GM10266 (cell line): ENCODE measurements at regions not wholly inside any gene's neighbourhood (a gene's known extent, or its start where the extent isn't known, plus 50 kb on each side); places are given as distances from the start of the nearest gene placed in this dataset.

ENCODE experiments used
- DNase-seq: peaks from one replicate; pipeline ENCODE4 v3.0.0; 2012; ENCODE audit errors: extremely low spot score
- TF ChIP-seq, protein P1 (sequence below): IDR thresholded peaks from 2 replicates; pipeline ENCODE4 v1.5.1; 2012; ENCODE audit warnings: mild to moderate bottlenecking, low read depth; ENCODE audit not compliant: control insufficient read depth, insufficient read depth; ENCODE audit errors: missing control alignments

DNA sequence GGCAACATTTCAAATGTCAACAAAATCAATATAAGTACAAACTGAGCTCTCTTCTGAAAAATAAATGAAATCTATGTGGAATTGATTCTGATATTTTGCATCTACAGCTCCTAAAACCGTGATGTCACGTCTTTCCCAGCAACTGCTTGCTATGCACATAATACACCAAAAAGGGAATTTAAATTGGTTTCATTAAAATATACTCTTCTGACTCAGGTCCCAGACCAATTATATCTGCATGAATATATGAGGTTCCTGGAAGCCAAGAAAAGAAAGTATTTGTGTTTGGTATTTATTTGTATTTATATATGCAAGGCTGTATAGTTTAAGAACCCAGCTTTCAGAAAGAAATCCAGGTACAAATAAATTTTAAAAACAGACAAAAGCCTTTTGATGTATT is 1282.5 kb downstream of the SUCLG1 start:
- no peak for DNase-seq

DNA sequence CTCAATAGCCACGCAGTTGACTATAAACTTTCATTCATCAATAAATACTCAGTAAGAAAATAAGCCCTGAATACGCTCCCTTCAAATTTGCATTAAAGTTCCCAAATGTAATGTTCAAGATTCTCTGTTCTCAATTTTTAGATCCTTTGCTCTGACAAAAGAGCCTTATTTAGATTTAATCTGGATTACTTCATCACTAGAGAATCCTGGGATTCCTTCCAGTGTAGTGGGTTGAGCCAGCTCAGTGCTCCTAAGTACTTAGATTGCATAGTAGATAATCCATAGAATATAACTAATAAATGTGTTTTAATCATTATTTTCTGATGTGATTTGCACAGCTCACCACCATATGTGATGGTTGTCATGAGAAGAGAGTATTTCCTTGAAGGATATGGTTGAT is 1286.2 kb downstream of the SUCLG1 start:
- DNase-seq: no peak
- TF ChIP-seq, protein P1, sequence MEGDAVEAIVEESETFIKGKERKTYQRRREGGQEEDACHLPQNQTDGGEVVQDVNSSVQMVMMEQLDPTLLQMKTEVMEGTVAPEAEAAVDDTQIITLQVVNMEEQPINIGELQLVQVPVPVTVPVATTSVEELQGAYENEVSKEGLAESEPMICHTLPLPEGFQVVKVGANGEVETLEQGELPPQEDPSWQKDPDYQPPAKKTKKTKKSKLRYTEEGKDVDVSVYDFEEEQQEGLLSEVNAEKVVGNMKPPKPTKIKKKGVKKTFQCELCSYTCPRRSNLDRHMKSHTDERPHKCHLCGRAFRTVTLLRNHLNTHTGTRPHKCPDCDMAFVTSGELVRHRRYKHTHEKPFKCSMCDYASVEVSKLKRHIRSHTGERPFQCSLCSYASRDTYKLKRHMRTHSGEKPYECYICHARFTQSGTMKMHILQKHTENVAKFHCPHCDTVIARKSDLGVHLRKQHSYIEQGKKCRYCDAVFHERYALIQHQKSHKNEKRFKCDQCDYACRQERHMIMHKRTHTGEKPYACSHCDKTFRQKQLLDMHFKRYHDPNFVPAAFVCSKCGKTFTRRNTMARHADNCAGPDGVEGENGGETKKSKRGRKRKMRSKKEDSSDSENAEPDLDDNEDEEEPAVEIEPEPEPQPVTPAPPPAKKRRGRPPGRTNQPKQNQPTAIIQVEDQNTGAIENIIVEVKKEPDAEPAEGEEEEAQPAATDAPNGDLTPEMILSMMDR: no peak

More for the DNA sequence above, 1282.5 kb downstream of the SUCLG1 start:
- TF ChIP-seq, protein P1: no peak

DNA sequence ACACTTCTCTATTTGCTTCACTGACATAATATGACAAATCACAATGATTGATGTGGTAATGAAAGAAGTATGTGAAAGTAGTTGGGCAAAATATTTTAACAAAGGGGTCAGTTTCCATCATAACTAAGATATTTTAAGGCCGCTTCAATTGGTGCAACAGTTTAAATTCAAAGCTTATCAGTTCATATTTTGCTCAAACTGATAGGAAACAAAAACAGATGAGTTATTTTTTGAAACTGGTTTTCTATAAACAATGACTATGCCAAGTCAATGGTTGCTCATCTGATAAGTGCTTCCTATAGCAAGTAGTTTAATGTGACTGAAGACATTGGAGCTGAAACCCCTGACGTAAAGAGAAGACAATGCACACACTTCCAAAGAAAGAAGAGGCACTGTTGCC is 1290.7 kb downstream of the SUCLG1 start:
- DNase-seq: no peak
- TF ChIP-seq, protein P1: no peak

DNA sequence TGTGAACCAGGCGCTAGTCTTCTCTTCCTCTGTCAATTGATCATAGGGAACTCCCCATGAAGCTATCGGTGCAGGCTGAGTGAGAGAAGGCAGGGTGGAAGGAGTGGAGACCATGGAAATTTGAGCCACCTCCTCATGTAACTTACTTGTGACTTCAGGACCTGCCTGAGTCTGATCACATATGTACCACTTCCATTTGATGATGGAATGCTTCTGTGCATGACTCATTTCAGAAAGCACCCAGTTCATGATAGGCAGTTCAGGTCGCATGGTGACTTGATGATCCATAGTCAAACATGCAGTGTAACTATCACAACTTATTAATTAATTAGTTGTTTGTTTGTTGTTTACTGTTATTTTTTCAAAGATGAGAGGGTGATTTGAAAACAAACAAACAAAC is 1296.7 kb downstream of the SUCLG1 start:
- DNase-seq: no peak
- TF ChIP-seq, protein P1: no peak

DNA sequence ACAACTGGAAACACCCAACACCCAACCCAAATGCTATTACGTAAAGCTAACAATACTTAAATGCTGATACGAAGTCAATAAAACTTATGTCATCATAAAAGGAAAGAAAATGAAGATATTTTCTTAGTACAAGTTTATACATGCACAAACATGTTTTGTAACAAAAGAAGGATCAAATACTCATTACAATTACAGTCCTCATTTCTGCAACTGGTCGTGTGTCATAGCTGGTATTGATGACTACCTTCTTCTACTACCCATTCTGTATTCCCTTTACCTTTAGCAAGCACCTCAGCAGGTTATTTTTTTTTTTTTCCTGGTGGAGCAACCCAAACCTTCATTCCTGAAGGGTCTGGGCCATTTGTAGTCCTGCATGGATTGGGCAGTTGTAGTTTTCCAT is 1298.5 kb downstream of the SUCLG1 start:
- TF ChIP-seq, protein P1: no peak
- no peak for DNase-seq

DNA sequence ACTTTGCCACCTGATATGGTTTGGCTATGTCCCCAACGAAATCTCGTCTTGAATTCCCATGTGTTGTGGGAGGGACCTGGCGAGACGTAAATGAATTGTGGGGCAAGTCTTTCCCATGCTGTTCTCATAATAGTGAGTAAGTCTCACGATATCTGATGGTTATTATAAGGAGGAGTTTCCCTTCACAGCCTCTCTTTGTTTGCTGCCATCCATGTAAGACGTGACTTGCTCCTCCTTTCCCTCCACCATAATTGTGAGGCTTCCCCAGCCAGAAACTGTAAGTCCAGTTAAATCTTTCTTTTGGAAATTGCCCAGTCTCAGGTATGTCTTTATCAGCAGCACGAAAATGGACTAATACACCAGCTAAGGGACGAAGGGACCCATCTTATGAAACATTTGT is 1303.3 kb downstream of the SUCLG1 start:
- no peak for DNase-seq
- TF ChIP-seq, protein P1: no peak

DNA sequence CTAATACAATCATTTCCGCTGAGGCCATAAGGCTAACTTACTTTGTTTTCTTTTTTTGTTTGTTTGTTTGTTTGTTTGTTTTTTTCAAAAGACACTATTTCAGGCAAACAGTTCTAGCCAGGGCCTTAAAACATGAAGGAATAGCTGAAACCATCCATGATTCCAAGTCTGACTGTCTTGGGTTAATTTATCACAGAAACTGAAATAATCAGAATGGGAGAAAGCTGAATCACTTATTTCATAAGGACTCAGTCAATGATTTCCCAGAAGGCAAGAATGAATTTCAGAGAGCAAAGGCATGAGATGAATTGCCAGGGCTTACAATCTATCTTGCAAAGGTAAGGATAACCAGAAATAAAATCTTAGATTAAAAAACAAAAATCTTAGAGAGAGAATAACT is 1315.1 kb downstream of the SUCLG1 start:
- no peak for DNase-seq
- TF ChIP-seq, protein P1: no peak

DNA sequence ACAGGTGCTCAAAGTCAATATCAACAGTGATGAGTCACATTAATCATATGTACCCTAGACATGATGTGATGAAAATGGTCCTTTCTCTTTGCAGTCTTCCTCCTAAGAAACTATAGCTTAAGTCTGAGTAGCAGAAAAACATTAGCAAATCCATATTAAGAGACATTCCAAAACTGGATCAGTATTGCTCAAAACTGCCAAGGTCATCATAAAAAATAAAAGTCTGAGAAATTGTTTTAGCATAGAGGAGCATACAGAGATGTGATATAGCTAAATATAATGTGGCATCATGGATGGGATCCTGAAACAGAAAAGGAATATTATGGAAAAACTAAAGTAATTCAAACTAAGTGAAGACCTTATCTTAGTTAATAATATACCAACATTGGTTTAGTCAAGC is 1316.1 kb downstream of the SUCLG1 start:
- TF ChIP-seq, protein P1: no peak

More for the DNA sequence above, 1316.1 kb downstream of the SUCLG1 start:
- DNase-seq: no peak
